ENCODE measurements at regions not wholly inside any gene's neighbourhood (a gene's known extent, or its start where the extent isn't known, plus 50 kb on each side); places are given as distances from the start of the nearest gene placed in this dataset.

GRCh38 chr14:101040538-101041442 is 137.3 kb upstream of the RTL1 start (continued):
- TF ChIP-seq ZNF652 (CRISPR knock-in tag; IDR thresholded peaks at IDR 0.05; ENCODE audit: borderline replicate concordance, low read depth) (no peak), ZSCAN25 (CRISPR knock-in tag; IDR thresholded peaks at IDR 0.05) (no peak), ZNF274 (CRISPR knock-in tag; IDR thresholded peaks at IDR 0.05) (no peak), ZNF609 (CRISPR knock-in tag; IDR thresholded peaks at IDR 0.05; ENCODE audit: borderline replicate concordance) (peak; percentile 100), HOXA5 (CRISPR knock-in tag; IDR thresholded peaks at IDR 0.05) (0 out of 2 replicates have a peak, but pooled peaks have one; percentile 11), ZMYM2 (CRISPR knock-in tag; IDR thresholded peaks at IDR 0.05) (no peak), ZNF512 (CRISPR knock-in tag; IDR thresholded peaks at IDR 0.05) (no peak), SMYD3 (CRISPR knock-in tag; IDR thresholded peaks at IDR 0.05) (no peak), ETV6 (CRISPR knock-in tag; conservative IDR thresholded peaks at IDR 0.05) (no peak), ZBTB8A (CRISPR knock-in tag; IDR thresholded peaks at IDR 0.05; ENCODE audit: borderline replicate concordance, low read depth) (no peak), ZFP36 (IDR thresholded peaks at IDR 0.05; ENCODE audit: borderline replicate concordance, low read depth, low read length, partially characterized antibody) (peak; percentile 84), KLF16 (CRISPR knock-in tag; IDR thresholded peaks at IDR 0.05) (peak in 1 of 2 experiments; percentile 84; a peak in 1 of 4 replicates), RBFOX2 (IDR thresholded peaks at IDR 0.05; ENCODE audit: low read depth, low read length) (no peak), NCOA1 (CRISPR knock-in tag; IDR thresholded peaks at IDR 0.05) (no peak), KDM5A (IDR thresholded peaks at IDR 0.05; ENCODE audit: borderline replicate concordance, low read length) (no peak), ZNF83 (CRISPR knock-in tag; IDR thresholded peaks at IDR 0.05; ENCODE audit: borderline replicate concordance) (no peak), PCBP2 (optimal IDR thresholded peaks at IDR 0.05; ENCODE audit: low read depth, low read length, poor library complexity, severe bottlenecking) (no peak), NR2C2 (CRISPR knock-in tag; IDR thresholded peaks at IDR 0.05; ENCODE audit: borderline replicate concordance) (no peak; the same call in 1 of the 2 replicates), ZIK1 (CRISPR knock-in tag; IDR thresholded peaks at IDR 0.05; ENCODE audit: borderline replicate concordance, low read depth) (no peak), THAP8 (CRISPR knock-in tag; IDR thresholded peaks at IDR 0.05; ENCODE audit: borderline replicate concordance) (no peak), THAP11 (CRISPR knock-in tag; IDR thresholded peaks at IDR 0.05) (peak; percentile 66), WIZ (CRISPR knock-in tag; IDR thresholded peaks at IDR 0.05) (no peak), POGZ (CRISPR knock-in tag; IDR thresholded peaks at IDR 0.05) (no peak)
